Left cardiac atrium (tissue), 4 donors: ENCODE measurements at regions not wholly inside any gene's neighbourhood (a gene's known extent, or its start where the extent isn't known, plus 50 kb on each side); places are given as distances from the start of the nearest gene placed in this dataset.

Source experiments
- ATAC-seq, 2 donors: fragments of 200-7000 bp; cut with Tn5 transposase; one replicate each; pipeline ENCODE4 v1.9.1; 2020; ENCODE audit warnings: mild to moderate bottlenecking in 2 of 2, moderate library complexity in 2 of 2
- DNase-seq: peaks from one replicate; pipeline ENCODE4 v3.0.0-alpha.2; 2020
- intact Hi-C, 2 donors: fragments of 100-400 bp; cut with DNase I; formaldehyde crosslinking; loops; one replicate each; pipeline versions ENCODE4 v1.14.1 to v1.15.1; 2022 to 2023
- donor health status: DM: no; HTN: yes; CAD: no.
- donor health status: DM: no; HTN: yes; CAD: no; lungs with severe emphysema.
- donor health status: DM: yes; HTN: yes; CAD: no.
- donor health status: Dilated cardiomyopathy.

DNA sequence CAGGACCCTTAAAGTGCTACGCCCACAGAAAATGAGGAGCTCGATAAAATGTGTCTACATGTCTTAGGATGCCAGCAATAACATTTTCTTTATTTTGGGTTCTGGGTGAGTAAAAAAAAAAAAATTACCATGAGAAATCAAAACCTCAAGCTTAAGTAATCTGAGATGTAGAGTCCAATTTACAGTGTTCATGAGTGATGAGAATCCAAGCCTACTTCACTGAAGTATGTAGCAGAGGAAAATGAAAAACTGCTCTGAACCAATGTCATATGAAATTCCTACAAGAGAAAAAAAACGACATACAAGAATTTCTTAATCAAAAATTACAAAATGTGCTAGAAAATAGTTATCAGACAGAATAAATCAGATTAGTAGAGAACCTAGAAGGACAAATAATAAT, 274.4 kb downstream of the HTR7 start:
- intact Hi-C loops, result no loop called here

DNA sequence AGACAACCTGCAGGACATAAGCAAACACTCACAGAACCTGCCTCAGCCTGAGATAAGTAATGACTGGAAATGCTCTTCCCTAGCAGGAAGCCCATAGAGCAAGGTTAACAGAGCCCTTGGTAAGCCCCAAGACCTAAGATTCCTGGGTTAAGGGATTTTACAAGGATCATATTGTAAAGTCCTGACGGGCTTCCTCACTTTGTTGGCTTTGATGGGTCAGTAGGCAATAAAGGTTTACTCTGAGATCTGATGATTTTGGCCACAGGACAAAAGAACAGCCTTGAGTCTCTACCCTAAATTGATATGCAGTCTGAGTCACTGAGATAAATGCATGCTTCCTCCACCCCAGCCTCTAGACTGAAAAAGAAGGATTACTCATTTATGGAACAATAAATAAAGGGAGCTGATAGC, 270.8 kb downstream of the HTR7 start:
- DNase-seq, result no peak
- ATAC-seq, result peak in 1 of 2 donors; percentile 86
- intact Hi-C loops, result no loop called here

More for the DNA sequence above, 274.4 kb downstream of the HTR7 start:
- DNase-seq, result no peak
- ATAC-seq, result no peak

DNA sequence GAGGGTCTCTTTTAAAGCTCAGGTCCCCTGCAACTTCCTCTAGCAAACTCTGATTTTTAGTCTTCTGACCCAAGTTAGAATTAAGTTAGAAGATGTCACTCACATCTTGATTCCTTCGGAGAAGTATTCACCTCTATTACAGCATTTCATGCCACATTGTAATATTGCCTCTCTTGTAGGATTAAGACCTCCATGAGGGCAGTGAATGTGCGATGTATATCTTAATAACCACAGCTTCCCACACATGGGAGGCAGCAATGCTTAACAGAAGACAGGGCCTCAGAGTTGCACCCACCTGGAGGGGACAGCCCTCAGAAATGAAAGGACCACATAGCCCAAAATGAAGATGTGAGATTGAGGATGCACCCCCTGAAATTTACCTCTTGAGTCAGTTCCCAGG, 270.3 kb downstream of the HTR7 start:
- ATAC-seq (no peak), DNase-seq (no peak)
- intact Hi-C loops, result no loop called here

DNA sequence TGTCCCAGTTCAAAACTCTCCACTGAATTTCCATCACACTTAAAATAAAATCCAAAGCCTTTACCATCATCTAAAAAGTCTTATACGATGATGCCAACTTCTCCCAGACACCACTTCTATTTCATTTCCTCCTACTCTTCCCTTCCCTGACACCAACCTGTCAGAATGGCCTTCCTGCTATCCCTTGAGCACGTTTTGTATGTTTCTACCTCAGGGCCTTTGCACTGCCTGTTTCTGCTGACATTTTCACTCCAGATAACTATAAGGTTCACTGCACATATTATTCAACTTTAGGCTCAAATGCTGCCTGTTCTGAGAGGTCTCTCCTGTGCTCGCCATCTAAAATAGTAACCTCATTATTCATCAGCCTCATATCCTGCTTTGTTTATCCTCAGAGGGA, 269.6 kb downstream of the HTR7 start:
- ATAC-seq (no peak), DNase-seq (no peak)
- intact Hi-C loops, result no loop called here

DNA sequence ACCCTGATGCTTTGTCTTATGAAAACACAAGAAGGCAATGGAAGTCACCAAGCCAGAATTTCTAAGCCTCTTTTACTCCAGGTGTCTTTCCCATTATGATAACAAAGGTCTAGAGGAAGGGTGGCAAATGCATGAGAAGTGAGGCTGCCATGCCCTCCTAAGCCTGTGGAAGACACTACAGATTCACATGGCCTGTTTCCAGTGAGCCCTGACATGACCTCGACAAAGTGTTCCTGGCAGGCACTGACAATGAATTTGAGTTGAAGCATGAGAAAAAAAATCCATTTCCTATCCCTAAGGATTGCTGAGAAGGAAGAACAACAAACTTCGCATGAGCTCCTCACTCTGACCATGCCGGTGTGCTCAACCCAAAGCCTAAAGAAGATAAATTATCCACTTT, 268.0 kb downstream of the HTR7 start:
- peak; percentile 15 to 28 for ATAC-seq
- intact Hi-C loops, result loop anchor here in 1 of 2 donors (10.0 kb wide), 1 partner anchor 795 kb away; no protein-coding TSS in a partner anchor
- no peak for DNase-seq

DNA sequence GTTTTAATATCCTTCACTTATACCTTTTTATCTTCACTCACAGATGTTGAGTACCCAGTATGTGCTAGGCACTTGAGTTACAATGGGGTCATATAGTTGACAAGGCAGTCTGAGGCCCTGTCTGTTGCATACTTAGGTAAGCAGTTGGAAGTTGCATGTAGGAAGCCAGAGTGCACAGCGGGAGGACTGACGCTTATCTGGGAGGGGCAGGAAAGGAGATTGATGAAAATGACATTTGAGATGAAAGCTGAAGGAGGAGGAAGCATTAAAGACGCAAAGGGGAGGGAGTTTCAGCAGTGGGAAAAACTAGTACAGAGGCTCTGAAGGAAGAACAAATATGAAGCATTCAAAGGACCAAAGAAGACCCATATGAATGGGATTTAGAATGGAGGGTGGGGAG, 266.2 kb downstream of the HTR7 start:
- ATAC-seq (peak in 1 of 2 donors; percentile 29), DNase-seq (no peak)
- intact Hi-C loops, result loop anchor here in 1 of 2 donors (10.0 kb wide), 1 partner anchor 797 kb away; no protein-coding TSS in a partner anchor

DNA sequence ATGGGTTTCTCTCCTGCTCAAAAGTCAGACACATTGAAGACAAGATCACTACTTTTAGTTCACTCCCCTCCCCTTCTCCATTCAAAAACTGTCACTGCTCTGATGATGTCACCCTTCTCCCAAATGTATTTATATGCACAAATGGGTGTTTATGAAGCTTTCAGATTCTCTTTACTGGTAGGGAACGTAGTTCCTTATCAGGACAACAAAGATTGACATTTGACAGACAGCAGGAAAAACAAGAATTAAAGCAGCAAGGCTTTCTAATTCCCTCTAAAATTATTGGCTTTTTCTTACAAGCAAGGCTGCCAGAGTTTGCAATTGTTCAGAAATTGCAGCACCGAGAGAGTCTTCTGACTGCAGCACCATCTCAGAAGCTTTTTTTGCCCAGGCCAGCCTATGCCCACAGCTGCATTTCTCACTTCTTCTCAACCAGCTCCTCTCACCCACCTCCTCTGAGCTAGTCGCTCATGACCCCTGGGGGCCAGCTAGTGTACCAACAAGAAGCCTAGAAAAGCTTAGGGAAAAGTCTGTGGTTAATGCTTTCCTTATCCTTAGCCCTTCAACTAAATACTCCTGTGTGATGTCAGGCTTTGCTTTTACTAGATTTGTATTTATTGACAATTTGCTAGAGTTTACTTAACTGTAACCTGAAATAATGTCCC, 265.1 kb downstream of the HTR7 start:
- peak; percentile 86 to 88 for ATAC-seq
- intact Hi-C loops, result loop anchor here in 1 of 2 donors (10.0 kb wide), 1 partner anchor 798 kb away; no protein-coding TSS in a partner anchor
- peak; percentile 49 for DNase-seq

DNA sequence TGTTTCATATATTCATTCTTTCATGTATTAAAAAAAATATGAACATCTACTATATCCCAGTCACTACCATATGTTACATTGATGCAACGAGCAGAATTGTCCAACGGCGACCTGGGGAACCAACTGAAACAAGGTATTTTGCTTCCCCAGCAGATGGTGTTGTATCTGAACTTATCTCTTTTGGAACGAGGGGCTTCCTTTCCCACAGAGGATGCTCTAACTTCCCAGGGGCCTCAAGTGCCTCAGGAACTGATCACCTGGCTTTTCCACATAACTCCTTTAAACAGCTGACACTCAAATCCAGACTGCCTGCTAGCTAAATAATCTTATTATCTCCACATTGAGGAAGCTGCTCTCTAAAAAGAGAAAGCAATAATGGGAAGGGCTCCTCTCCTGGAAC, 259.3 kb downstream of the HTR7 start:
- ATAC-seq (no peak), DNase-seq (no peak)
- intact Hi-C loops, result loop anchor here in 1 of 2 donors (10.0 kb wide), 1 partner anchor 804 kb away; no protein-coding TSS in a partner anchor

DNA sequence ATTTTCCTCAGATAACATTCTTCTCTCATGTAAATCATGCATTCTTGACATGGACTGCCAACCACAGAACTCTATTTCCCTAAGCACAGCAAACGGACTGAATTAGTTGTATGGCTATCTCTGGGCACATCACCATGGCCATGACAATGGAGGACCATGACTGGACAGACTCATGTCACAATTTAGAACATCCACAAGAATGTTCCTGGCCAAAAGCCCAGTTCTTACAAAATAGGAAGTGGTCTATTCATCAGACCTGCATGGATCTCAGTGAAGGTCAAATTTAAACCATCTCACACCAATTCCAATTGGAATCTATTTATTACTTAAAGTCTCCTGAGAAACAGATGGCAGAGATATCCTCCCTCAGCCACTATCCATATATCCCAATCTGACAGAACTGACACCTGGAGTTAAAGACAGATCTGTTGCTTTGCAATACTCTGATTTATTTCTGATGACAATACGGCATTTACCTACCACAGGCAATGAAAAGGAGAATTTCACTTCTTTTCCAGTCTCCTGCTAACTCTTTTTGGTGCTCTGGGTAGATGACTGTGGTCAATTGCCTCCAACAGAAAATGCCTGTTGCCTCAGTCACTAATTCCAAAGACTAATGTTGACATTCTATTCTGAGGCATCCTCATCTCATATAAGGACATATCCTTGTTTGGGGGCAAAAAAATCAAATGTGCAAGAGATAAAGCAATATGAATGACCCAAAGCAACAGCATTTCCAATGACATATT, 254.8 kb downstream of the HTR7 start:
- DNase-seq, result no peak
- ATAC-seq, result peak in 1 of 2 donors; percentile 31
- intact Hi-C loops, result no loop called here

DNA sequence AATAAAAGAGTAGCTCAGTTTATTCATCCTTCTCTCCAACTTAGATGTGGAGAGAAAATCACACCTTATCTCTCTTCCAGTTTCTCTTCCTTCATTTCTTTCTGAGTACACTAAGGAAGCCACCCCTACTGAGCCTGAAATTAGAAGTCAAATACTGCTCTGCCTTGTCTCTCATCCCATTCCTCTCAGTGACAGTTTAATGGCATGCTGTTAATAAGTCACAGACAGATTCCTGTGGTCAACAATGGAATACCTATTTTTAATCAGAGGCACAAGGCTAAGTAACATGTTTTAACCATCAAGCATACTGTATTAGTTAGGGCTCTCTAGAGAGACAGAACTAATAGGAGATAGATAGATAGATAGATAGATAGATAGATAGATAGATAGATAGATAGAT, 253.2 kb downstream of the HTR7 start:
- intact Hi-C loops, result no loop called here
- DNase-seq (no peak), ATAC-seq (peak in 1 of 2 donors; percentile 65)

DNA sequence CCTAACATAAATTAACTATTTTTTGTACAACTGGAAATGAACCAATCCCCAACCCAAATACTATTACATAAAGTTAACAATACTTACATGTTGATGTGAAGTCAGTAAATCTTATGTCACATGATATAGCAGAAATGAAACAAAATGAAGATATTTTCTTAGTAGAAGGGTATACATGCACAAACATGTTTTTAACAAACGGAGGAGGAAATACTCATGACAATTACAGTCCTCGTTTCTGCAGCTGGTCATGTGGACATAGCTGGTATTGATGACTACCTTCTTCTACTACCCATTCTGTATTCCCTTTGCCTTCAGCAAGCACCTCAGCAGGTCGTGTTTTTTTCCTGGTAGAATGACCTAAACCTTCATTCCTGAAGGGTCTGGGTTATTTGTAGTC, 252.3 kb downstream of the HTR7 start:
- intact Hi-C loops, result no loop called here
- no peak for DNase-seq
- no peak for ATAC-seq

DNA sequence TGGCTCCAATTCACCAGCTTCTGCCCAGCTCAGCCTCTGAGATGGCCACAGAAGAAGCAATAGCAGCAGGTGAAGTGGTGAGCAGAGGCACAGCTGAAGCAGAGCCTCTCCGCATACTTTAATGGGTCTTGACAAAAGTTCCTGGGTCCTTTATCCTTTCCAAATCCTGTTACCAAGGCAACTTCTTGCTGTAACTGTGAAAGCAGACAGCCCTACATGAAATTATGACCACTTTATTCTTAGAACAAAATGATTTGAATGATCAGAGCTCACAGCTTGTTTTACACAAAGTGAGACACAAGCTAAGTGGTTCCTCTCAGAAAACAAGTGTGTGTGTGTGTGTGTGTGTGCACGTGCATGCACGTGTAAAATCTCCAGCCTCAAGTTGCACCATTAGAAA, 245.6 kb downstream of the HTR7 start:
- ATAC-seq, result no peak
- no peak for DNase-seq
- intact Hi-C loops, result no loop called here

DNA sequence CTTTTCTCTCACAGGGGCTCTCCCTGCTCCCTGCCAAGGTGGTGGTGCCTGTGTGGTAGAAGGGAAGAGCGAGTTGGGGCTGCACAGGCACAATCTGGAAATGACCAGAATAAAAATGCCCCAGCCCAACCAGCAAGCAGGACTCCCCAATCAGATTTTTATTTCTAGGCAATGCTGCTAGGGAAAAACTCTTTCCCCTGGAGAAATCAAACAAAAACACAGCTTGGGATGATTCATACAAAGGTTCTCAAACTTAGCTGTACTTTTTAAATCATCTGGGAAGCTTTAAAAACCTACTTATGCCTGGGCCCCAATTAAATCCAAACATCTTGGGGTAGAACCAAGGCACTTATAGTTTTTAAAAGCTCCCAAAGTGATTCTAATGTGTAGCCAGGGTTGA, 243.2 kb downstream of the HTR7 start:
- ATAC-seq (no peak), DNase-seq (no peak)
- intact Hi-C loops, result no loop called here

DNA sequence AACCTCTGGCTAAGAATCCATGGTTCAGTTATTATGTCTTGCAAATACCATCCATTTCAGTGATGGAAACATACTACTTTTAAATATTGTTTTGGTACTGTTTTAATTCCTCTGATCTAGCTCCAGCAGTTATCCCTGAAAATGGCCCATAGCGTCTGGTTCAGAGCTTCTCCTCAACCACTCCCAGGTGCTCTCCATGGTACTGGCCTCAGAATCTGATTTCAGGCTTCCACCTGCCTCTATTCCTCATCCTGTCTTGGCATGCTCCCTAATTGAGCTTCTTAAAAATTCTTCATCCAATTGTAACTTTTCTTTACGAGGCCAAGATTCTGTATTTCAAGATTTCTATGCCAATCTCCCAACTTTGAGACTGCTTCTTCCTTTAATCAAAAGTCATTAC, 236.3 kb downstream of the HTR7 start:
- ATAC-seq (no peak), DNase-seq (no peak)
- intact Hi-C loops, result no loop called here

DNA sequence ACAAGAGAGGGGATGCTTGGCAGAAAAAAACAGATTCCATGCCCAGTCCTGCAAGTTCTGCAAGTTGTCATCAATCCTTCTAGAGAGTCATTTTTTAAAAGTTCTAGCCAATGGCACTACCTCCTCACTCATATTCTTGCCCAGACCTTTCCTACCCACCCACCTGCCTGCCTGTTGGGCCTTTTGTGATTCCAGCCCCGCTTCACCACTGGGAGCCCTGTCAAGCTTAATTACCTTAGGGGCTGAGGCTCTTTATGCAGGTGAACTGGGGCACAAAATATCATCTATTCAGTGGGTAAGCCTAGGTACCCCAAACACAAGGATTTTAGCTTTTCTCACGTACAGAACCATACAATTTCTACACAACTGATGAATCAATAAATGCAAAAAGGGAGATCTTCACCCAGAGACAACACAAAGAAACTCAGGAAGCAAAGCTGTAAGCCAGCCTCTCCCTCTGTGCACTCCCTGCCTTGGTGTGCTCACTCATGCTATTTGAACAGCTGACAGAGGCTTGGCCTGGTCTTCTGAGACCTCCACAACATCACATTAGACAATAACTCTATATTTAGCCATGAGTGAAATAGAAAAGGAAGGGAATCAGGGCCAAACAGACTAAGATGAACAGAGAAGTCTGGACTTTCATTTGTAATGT, 222.6 kb downstream of the HTR7 start:
- intact Hi-C loops, result no loop called here
- peak in 1 of 2 donors; percentile 32 for ATAC-seq
- DNase-seq, result no peak

DNA sequence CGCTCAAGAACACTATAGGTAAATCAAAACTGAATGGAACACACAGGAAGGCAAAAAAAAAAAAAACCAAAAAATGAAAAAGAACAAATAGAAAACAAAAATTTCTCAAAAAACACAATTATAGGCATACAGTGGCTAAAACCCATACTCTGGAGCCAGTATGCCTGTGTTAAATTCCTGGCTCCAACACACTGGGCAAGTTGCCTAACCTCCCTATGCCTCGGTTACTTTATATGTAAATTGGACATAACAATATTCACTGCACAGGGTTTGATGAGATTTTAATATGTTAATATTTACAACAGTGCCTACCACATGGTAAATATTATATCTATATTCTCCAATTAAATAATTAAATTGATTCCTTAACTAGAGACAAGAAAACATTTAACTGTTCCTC, 217.1 kb downstream of the HTR7 start:
- DNase-seq (no peak), ATAC-seq (no peak)
- intact Hi-C loops, result no loop called here

DNA sequence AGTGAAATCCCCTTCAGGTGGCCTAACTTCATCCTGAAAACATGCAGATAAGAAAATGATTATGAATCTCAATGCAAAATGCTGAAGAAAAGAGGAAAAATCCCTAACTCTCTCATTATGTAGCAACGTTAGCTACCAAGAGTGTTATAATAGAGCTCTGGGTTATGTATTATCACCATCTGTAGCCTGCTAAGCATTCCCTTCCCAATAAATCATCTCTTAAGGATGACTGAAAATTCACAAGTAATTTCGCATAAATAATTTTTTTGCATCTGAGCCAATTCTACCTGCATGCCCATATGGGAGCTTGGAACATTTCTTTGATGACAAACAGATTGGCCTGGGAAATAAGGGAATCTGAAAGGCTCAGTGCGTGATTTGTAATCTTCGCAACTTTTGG, 216.1 kb downstream of the HTR7 start:
- ATAC-seq (peak in 1 of 2 donors; percentile 44), DNase-seq (no peak)
- intact Hi-C loops, result no loop called here

DNA sequence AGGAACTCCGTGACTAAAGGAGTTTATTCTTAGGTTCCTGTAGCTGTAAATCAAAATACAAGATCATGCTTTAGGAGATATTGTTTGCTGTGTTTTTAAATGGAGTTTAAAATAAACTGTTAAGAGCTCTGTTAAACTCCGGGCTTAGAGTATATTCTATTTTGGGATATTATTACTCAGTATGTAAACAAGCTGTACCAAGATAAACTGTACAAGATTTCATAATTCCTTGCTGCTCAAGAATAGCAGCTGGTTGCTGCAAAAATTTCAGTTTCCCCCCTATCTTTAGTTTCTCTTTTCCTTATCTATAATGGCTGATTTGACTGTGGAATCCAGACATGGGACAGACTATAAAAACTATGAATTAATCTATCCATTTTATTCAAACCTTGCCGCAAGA, 215.7 kb downstream of the HTR7 start:
- DNase-seq (no peak), ATAC-seq (peak; percentile 63 to 96)
- intact Hi-C loops, result no loop called here

DNA sequence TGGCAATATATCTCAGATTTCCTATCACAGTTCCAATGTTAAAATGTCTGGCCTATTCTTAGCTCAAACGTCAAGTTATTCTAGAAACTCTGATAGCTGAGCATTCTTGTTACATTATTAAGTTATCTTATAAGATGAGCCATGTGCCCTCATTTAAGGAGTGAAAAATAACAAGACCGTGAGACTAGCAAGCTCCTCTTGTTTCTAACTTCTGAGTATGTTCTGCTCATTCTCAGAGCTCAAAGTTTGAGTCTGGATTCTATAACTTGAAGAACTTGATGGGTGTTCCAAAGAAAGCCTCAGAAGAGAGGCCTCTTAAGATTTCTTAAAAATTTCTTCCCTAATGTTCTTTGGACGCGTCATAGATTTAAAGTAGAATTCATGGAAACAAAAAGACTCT, 215.2 kb downstream of the HTR7 start:
- ATAC-seq (peak in 1 of 2 donors; percentile 50), DNase-seq (no peak)
- intact Hi-C loops, result no loop called here

DNA sequence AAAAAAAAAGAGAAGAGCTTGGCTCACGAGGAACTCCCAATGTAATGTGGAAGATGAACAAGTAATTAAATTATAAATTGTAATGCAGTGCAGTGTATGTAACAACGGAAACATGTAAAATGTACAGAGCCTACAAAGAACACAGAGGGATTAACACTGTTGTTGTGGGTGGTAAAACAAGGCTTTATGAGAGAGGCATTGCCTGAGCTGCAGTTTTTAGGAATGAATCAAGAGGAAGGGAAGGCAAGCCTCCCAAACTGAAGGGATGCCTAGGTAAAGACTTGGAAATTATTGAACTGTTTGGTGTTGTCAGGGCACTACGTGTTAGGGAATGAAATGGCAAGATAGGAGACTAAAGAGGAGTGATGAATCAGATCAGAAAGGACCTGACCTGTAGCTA, 213.7 kb downstream of the HTR7 start:
- no peak for ATAC-seq
- intact Hi-C loops, result no loop called here
- no peak for DNase-seq
